ENCODE measurements at regions not wholly inside any gene's neighbourhood (a gene's known extent, or its start where the extent isn't known, plus 50 kb on each side); places are given as distances from the start of the nearest gene placed in this dataset.

DNA sequence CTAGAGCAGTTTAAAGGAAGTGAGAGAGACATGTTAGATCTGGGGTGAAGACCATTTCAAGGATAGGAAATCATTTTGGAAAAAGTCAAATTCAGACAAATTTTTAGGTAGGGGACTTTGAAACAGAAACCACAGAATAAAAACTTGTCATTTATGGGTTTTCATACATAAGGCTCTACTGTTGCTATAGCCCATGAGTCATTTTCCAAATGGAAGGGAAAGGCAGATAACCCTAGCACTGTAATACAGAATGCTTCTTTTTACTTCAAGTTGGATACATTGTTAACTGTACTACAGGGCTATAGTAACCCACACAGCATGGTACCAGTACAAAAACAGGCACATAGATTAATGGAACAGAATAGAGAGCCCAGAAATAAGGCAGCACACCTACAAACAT is 455.4 kb downstream of the EBF1 start:
- H3K4me3 Mint-ChIP-seq = no peak overlapping the region
- no peaks in the 10 kb centered on the region for H3K4me1 Mint-ChIP-seq (ENCODE audit: low read depth in 2 of 2)
- ATAC-seq (replicated peaks) (no peak), DNase-seq (no peak)
- H3K27me3 Mint-ChIP-seq = peaks cover under 1 to 35% of the 10 kb centered on the region in 2 donors
- H3K9me3 Mint-ChIP-seq = no peaks in the 10 kb centered on the region
- H3K27ac Mint-ChIP-seq = no peak overlapping the region
- no peaks in the 10 kb centered on the region for H3K36me3 Mint-ChIP-seq (ENCODE audit: insufficient read depth)

DNA sequence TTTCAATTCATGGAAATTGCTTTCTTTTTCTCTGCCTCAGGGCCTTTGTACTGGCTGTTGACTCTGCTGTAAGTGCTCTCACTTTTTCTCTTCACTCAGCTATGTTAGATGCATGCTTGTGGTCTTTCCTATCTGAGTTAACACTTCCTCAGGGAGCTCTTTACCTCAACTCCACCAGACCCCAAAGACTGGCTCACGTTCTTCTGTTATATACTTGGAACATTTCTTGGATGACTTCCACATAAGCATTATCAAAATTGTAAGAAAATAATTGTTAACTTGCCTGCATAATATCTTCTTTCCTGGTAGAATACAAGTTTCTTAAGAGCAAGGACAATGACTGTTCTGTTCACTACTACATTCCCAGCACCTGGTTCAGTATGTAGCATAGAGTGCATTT is 455.9 kb downstream of the EBF1 start:
- no peaks in the 10 kb centered on the region for H3K4me1 Mint-ChIP-seq (ENCODE audit: low read depth in 2 of 2)
- DNase-seq (no peak), ATAC-seq (replicated peaks) (no peak)
- peaks cover 0 to 34% of the 10 kb centered on the region in 2 donors for H3K27me3 Mint-ChIP-seq
- H3K9me3 Mint-ChIP-seq = no peaks in the 10 kb centered on the region
- H3K27ac Mint-ChIP-seq = no peak overlapping the region
- no peaks in the 10 kb centered on the region for H3K36me3 Mint-ChIP-seq (ENCODE audit: insufficient read depth)
- H3K4me3 Mint-ChIP-seq = no peak overlapping the region

DNA sequence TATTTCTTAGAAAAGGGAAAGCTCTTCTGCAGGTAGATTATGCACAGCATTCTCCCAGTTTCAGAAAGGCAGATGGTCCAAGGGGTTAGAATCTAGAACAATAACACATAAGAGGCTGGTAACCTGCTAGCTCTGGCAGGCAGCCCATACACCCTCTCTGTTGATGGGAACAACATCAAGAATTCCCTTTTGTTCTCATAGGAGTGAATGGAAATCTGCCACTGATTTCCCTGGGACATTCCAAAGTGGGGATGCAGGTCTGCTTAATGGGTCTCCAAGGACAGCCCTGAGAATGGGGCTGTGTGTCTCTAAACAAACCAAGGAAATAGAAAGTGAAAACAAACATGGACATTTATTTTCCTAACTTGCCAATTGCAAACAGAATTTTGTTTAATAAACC is 456.8 kb downstream of the EBF1 start:
- H3K4me3 Mint-ChIP-seq = no peak overlapping the region
- peaks cover 0 to 34% of the 10 kb centered on the region in 2 donors for H3K27me3 Mint-ChIP-seq
- no peak for DNase-seq
- no peak overlapping the region for H3K27ac Mint-ChIP-seq
- H3K4me1 Mint-ChIP-seq (ENCODE audit: low read depth in 2 of 2) = no peaks in the 10 kb centered on the region
- ATAC-seq (replicated peaks) = no peak
- no peaks in the 10 kb centered on the region for H3K9me3 Mint-ChIP-seq
- no peaks in the 10 kb centered on the region for H3K36me3 Mint-ChIP-seq (ENCODE audit: insufficient read depth)

DNA sequence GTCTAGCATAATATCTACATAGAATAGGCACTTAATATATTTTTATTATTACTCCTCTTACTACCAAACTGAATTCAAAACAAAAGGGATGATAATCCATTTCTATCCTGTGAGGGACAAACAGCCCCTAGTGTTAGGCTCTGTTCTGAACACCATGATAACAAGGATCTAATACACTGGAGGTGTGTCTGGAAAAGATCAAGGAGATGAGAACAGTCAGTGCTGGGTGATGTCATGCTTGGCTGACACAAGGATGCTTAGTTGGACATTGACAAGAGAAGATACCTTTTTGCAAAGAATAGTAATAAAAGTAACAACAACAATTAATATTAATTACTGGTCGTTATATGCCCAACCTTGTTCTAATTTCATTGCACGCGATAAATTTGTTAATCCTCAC is 458.7 kb downstream of the EBF1 start:
- Mint-ChIP-seq H3K9me3 (no peaks in the 10 kb centered on the region), H3K4me3 (no peak overlapping the region), H3K36me3 (ENCODE audit: insufficient read depth) (no peaks in the 10 kb centered on the region), H3K4me1 (ENCODE audit: low read depth in 2 of 2) (no peaks in the 10 kb centered on the region), H3K27me3 (peaks cover 4 to 42% of the 10 kb centered on the region in 2 donors), H3K27ac (no peak overlapping the region)
- ATAC-seq (replicated peaks) = no peak
- no peak for DNase-seq

DNA sequence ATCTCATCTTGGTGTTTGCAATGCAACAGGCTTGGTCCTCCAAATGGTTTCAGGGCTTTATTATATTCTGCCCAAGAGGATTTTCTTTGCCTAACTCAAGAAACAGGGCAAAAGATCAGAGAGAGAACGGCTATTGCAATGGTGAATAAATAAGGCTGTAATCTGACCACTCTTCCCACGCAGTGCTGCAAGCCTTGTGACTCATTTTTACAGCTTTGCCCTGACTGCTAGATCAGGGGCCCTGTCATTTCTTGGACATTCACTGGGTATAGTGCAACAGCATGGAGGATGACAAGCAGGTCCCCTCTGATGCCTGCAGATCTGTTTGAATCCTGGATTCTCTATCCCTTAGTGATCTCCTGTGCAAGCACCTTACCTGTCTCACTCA is 459.1 kb downstream of the EBF1 start:
- Mint-ChIP-seq H3K27me3 (peaks cover 4 to 46% of the 10 kb centered on the region in 2 donors), H3K27ac (no peak overlapping the region), H3K9me3 (no peaks in the 10 kb centered on the region), H3K4me1 (ENCODE audit: low read depth in 2 of 2) (no peaks in the 10 kb centered on the region), H3K36me3 (ENCODE audit: insufficient read depth) (no peaks in the 10 kb centered on the region), H3K4me3 (no peak overlapping the region)
- ATAC-seq (replicated peaks) = no peak
- DNase-seq = no peak

DNA sequence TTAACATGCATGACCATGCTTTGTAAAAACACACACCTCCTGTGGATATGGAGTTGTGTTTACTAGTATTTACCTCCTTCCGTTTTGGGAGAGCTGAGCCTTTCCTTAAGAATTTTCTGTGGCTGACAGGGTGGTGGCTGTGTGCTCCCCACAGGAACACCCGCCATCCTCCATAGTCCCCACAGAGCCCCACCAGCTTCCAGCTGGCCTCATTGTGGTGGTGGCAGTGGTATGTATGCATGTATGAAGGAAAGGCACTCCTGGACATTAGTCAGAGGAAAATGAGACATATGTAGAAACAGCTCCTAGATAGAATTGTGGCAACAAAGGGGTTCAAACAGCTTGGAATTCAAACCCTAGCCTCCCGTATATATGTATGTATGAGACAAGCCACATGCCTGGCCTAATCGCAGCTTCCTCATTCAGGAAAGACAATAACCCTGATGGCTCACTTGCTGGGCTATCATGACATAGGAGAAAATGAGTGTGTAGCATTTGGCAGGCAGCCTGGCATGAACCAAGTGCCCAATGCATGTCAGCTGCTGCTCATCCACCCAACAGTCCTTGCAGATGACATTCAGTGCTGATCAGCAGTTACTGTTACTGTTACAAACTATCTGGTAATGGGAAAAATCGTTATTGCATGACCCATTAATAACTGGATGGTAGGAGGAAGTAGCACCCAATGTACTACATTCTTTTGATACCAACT is 459.7 kb downstream of the EBF1 start:
- Mint-ChIP-seq H3K4me1 (ENCODE audit: low read depth in 2 of 2) (no peaks in the 10 kb centered on the region), H3K4me3 (no peak overlapping the region), H3K9me3 (no peaks in the 10 kb centered on the region), H3K27me3 (peaks cover 4 to 52% of the 10 kb centered on the region in 2 donors), H3K36me3 (ENCODE audit: insufficient read depth) (no peaks in the 10 kb centered on the region), H3K27ac (no peak overlapping the region)
- no peak for DNase-seq
- ATAC-seq (replicated peaks) = no peak

DNA sequence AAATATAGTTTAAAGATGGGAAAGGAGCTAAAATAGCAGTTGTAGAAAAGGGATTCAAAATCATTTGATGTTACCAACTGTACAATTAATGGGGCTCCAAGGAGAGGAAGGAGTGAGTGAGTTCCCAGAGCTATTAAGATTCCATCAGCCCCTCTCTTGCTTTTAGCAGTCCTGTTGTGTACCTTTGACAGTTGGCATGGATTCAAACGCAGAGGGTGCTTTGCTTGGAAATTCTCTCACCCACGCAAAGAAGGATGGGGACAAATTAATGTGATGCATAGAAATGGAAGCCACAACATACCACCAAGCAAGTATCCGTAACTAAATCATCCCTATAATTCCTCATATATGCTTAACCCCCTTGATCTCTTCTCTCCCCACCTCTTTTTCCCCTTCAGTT is 461.3 kb downstream of the EBF1 start:
- Mint-ChIP-seq H3K9me3 (no peaks in the 10 kb centered on the region), H3K27ac (no peak overlapping the region), H3K4me3 (no peak overlapping the region), H3K36me3 (ENCODE audit: insufficient read depth) (no peaks in the 10 kb centered on the region), H3K4me1 (ENCODE audit: low read depth in 2 of 2) (no peaks in the 10 kb centered on the region), H3K27me3 (peaks cover 4 to 45% of the 10 kb centered on the region in 2 donors)
- ATAC-seq (replicated peaks) (no peak), DNase-seq (no peak)

DNA sequence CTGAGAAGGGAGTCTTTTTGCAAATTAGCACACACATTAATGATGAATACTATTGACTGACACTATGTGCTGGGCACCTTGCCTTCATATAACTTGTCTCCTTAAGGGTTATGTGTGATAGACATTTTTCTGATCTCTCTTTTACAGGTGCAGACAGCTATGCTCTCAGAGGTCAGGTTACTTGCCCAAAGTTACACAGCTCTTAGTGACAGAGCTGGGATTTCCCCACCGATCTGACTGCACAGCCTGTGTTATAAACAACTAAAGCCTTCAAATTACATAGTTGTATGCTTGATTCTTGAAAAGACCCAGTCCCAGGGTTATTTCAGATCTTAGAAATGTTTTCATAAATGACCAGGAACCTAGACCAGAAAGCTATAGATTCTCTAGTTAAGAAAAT is 462.7 kb downstream of the EBF1 start:
- no peaks in the 10 kb centered on the region for H3K9me3 Mint-ChIP-seq
- H3K4me3 Mint-ChIP-seq = no peak overlapping the region
- H3K27ac Mint-ChIP-seq = no peak overlapping the region
- no peaks in the 10 kb centered on the region for H3K36me3 Mint-ChIP-seq (ENCODE audit: insufficient read depth)
- no peaks in the 10 kb centered on the region for H3K4me1 Mint-ChIP-seq (ENCODE audit: low read depth in 2 of 2)
- ATAC-seq (replicated peaks) (no peak), DNase-seq (no peak)
- H3K27me3 Mint-ChIP-seq = peaks cover 4 to 41% of the 10 kb centered on the region in 2 donors

DNA sequence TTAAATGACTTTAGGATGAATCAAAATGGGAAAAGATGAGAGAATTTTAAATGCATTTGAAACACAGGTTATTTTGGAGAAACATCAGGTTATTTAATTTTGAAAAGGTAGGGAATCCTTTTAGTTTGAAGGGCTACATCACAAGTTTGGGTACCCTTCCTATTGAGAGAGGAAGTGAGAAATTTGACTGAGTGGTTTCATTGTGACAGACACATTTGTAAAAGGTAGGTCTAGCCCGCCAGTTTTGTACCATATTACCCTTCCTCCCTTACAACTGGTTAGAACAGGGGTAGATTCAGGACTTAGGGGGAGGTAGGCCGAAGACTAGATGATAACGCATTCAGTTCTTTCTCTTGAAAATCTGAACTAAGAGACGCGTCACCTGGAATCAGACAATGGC is 464.2 kb downstream of the EBF1 start:
- no peaks in the 10 kb centered on the region for H3K9me3 Mint-ChIP-seq
- DNase-seq = no peak
- no peak for ATAC-seq (replicated peaks)
- no peaks in the 10 kb centered on the region for H3K36me3 Mint-ChIP-seq (ENCODE audit: insufficient read depth)
- peaks cover 7 to 38% of the 10 kb centered on the region in 2 donors for H3K27me3 Mint-ChIP-seq
- H3K4me1 Mint-ChIP-seq (ENCODE audit: low read depth in 2 of 2) = no peaks in the 10 kb centered on the region
- no peak overlapping the region for H3K4me3 Mint-ChIP-seq
- H3K27ac Mint-ChIP-seq = no peak overlapping the region

DNA sequence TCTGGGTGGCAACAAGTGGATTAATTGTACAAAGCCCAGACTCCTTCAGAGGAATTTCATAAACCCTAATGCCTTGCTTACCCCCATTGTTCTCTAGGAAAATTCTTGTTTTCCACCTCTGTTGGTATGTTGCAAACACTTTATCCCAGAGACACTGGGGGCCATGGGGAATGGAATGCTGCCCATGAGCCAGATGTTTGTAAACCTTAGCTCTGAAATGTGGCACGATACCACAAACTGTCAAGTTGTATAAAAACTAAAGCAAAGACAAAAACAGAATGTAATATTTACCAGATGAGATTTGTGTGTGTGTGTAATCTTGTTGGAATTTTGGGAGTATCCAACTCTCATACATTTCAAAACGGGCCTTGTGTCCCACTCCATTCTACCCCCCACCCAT is 465.0 kb downstream of the EBF1 start:
- H3K27me3 Mint-ChIP-seq = peaks cover 12 to 36% of the 10 kb centered on the region in 2 donors
- no peak overlapping the region for H3K27ac Mint-ChIP-seq
- DNase-seq (no peak), ATAC-seq (replicated peaks) (no peak)
- no peaks in the 10 kb centered on the region for H3K36me3 Mint-ChIP-seq (ENCODE audit: insufficient read depth)
- no peak overlapping the region for H3K4me3 Mint-ChIP-seq
- no peaks in the 10 kb centered on the region for H3K9me3 Mint-ChIP-seq
- no peaks in the 10 kb centered on the region for H3K4me1 Mint-ChIP-seq (ENCODE audit: low read depth in 2 of 2)

DNA sequence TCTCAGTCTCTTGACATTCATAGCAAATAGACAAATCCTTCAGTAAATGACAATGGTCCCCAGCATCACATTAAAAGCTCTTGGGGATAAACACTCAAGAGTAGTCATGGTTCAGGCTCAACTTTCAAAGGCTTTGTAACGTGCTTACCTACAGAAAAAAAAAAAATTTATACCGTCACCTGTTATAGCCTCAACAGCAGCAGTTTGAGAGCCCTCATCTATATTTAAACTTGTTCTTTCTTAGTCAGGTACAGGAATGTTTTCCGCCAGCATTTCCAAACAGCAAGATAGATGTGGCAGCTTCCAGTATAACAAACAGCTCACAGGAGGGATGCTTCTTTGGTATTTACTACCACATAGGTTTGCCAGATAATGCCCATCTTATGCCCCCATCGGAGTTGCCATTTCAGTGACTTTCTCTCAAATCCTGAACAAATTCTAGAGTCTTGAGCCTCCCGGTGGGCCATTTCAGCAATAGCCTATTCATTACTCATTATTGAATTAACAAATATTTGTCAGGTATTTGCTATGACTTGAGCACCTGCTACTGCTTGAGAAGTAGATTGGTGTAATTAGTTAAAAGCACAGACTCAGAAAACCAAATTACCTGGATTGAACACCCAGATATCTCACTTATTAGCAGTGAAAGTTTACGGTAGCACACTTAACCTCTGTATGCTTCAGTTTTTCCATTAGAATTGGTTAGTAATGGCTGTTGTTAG is 470.0 kb downstream of the EBF1 start:
- Mint-ChIP-seq H3K4me1 (ENCODE audit: low read depth in 2 of 2) (no peaks in the 10 kb centered on the region), H3K9me3 (no peaks in the 10 kb centered on the region), H3K4me3 (no peak overlapping the region), H3K36me3 (ENCODE audit: insufficient read depth) (peaks cover 3% of the 10 kb centered on the region), H3K27me3 (peaks cover 17 to 25% of the 10 kb centered on the region in 2 donors), H3K27ac (no peak overlapping the region)
- ATAC-seq (replicated peaks) (no peak), DNase-seq (no peak)

DNA sequence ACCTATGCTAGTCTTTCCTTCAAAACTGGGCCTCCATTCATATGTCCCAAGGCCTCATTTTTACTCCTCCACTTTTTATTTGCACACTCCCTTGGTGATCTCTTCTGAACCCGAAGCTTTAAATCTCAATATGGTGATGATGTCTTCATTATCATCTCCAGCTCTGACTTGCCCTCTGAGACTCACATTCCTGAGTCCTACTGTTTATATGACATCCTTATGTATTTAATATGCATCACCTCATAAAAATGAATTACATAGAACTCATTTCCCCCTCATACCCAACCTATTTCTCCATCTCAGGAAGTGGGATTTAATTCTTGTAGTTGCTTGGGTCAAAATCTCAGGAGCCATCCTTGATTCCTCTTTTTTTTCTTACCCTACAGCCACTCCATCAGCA is 473.0 kb downstream of the EBF1 start:
- no peak for DNase-seq
- H3K27me3 Mint-ChIP-seq = peaks cover 17% of the 10 kb centered on the region in 2 donors

DNA sequence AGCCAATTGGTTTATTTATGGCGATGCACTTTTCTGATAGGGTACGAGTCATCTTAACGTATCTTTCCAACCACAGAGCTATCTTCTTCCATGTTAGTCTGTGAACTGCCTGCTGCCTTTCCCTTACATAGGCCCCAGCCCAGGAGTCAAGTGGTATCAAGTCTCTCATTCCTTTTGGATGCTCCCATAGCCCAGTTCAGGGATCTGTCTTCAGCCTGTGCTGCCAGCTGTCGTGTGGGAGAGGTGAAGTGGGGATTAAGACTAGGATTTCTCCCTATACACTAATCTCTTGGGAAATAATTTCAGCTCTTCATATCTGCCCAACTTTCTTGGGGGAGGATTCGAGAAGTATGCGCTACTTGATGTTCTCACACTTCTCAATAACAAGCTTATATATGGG is 475.7 kb downstream of the EBF1 start:
- ATAC-seq (replicated peaks) = no peak
- H3K9me3 Mint-ChIP-seq = no peaks in the 10 kb centered on the region
- DNase-seq = no peak

More for the DNA sequence above, 473.0 kb downstream of the EBF1 start:
- H3K4me3 Mint-ChIP-seq = no peak overlapping the region
- H3K9me3 Mint-ChIP-seq = no peaks in the 10 kb centered on the region
- H3K36me3 Mint-ChIP-seq (ENCODE audit: insufficient read depth) = peaks cover 3% of the 10 kb centered on the region
- H3K4me1 Mint-ChIP-seq (ENCODE audit: low read depth in 2 of 2) = no peaks in the 10 kb centered on the region
- no peak overlapping the region for H3K27ac Mint-ChIP-seq
- no peak for ATAC-seq (replicated peaks)

DNA sequence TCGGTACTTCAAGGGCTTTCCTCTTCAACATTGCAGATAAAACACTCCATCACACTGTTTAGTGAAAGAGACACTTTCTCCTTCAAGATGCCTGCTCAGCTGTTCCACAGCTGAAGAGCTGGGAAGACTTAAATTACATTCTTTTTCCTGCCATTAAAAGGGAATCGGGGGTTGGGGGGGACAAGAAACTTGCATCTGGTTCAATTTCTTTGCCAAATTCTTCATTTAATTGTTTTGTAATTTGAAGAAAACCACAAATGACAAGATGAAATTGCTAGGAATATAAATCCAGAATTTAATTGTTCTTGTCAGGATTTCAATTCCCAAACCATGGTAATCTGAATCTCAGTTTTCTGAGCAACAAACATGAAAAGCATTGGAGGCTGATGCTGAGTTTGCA is 478.3 kb downstream of the EBF1 start:
- no peak for DNase-seq
- no peak for ATAC-seq (replicated peaks)
- Mint-ChIP-seq H3K27me3 (no peaks in the 10 kb centered on the region), H3K27ac (no peak overlapping the region), H3K36me3 (ENCODE audit: insufficient read depth) (no peaks in the 10 kb centered on the region), H3K9me3 (no peaks in the 10 kb centered on the region), H3K4me3 (no peak overlapping the region), H3K4me1 (ENCODE audit: low read depth in 2 of 2) (no peaks in the 10 kb centered on the region)

More for the DNA sequence above, 475.7 kb downstream of the EBF1 start:
- Mint-ChIP-seq H3K4me3 (no peak overlapping the region), H3K27me3 (peaks cover 2 to 8% of the 10 kb centered on the region in 2 donors), H3K27ac (no peak overlapping the region), H3K36me3 (ENCODE audit: insufficient read depth) (peaks cover 3% of the 10 kb centered on the region), H3K4me1 (ENCODE audit: low read depth in 2 of 2) (no peaks in the 10 kb centered on the region)

Measured in effector memory CD8-positive, alpha-beta T cell (primary cell).